Stimulated activated CD8-positive, alpha-beta memory T cell treated with anti-CD3 and anti-CD28 coated beads, Interleukin-4, amount 100 ng/mL, for 24 hours (primary cell): ENCODE measurements at regions not wholly inside any gene's neighbourhood (a gene's known extent, or its start where the extent isn't known, plus 50 kb on each side); places are given as distances from the start of the nearest gene placed in this dataset.

Source experiments
- DNase-seq: peaks from one replicate; pipeline ENCODE4 v3.0.0-alpha.2; 2020; ENCODE audit warnings: low read depth

DNA sequence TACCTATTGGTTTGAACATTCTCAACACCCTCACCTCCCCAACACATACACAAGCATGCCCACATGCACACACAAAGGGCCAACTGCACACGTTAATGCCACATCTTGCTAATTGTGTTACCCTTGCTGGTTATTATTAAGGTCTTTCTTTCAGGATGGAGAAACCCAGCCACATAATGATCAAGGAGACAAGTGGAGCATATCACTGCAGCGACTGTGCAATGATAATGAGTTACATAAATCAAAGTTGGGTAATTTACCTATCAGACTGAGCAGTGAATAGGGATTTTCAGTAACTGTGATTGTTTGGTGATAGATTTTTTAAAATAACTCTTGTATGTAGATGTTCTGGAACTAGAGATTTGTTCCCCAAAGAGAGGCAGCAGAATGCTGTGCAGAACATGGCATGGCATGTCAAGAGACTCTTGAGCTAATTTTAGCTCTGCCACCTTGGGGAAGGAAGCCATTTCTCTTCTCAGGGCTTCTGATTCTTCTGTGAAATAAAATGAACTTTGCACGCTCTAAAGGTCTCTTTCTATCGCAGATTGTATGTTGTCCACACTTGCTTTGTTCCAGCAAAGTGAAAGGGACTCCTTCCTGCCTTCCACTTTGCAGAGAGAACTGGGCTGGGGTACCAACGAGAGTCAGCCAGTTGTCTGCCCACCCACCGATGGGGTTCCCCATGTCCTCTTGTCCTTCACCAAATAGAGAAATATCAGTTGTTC lies 126.0 kb upstream of the CAMK1G start:
- DNase-seq = no peak

GRCh38 chr1:209458921-209459320 lies 124.6 kb upstream of the CAMK1G start:
- no peak for DNase-seq

DNA sequence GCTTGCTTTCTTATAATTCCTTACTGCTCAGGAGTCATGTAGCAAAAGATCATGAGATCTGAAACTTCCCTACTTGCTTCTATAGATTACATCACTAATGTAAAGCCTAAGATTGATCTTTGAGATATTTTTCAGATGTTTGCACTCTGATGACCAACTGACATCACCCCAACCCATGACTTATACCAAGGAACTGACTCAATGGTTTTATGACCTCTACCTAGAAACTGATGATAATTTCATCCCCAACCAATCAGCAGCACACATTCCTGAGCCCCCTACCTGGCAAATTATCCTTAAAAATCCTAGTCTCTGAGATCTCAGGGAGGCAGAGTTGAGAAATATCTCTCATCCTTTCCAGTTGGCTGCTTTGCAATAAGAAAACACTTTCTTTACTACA lies 122.3 kb upstream of the CAMK1G start:
- no peak for DNase-seq

DNA sequence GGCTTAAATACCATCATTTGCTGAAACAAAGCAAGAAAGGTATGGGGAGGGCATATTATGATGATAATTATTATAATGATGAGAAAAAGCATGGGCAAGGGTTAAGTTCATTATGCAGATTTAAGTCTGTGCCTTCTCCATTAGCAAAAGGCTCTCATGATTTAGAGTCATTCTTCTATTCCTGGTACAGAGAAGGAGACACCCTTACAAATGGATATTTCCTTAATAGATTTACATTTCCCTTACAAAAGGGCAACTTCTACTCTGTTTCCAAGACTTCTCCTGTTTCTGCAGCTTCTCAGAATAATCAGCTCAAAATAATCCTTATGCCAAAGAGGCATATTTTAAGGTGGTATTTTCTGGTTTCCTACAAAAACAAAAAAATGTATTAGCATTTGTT lies 121.1 kb upstream of the CAMK1G start:
- DNase-seq = no peak

- no peak for DNase-seq
Observed at GRCh38 chr1:209463441-209463840, 120.1 kb upstream of the CAMK1G start.

GRCh38 chr1:209473025-209473424 lies 110.5 kb upstream of the CAMK1G start:
- no peak for DNase-seq

- no peak for DNase-seq
Observed at GRCh38 chr1:209480345-209480744, 103.2 kb upstream of the CAMK1G start.

DNA sequence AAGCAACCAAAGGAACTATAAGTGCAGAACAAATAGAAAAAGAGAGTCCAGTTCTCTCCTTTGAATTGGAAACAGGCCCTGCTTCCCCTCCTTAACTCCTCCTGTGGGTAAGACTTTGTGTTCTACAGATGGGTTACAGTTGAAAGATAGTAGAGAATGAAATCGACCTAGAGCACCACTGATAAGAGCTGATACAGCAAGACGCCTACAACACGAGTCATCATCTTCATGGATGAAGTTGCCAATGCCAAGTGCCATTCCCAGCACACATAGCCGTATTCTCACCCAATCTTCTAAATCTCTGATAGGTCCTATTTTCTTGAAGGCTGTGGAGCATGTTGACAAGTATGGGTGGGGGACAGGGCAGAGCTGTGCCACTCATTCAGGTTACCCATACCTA lies 99.8 kb upstream of the CAMK1G start:
- no peak for DNase-seq

DNA sequence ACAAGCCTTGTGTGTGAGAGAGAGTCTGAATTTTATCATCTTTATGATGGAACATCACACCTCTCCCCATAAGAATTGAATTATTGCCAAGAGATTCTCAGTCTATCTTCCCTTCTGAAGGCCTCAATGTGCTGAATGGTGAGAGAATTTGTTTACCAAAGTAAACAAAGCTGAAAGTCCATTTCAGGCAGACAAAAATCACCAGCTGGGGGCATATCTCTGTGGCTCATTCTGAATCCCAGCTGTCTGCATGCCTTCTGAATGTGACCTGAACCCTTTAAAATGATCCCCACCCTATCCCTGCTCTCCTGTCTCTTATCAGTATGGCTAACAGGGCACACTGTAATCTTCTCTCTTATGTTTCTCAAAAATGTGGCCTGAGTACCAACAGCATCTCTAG lies 99.1 kb upstream of the CAMK1G start:
- DNase-seq = no peak

DNA sequence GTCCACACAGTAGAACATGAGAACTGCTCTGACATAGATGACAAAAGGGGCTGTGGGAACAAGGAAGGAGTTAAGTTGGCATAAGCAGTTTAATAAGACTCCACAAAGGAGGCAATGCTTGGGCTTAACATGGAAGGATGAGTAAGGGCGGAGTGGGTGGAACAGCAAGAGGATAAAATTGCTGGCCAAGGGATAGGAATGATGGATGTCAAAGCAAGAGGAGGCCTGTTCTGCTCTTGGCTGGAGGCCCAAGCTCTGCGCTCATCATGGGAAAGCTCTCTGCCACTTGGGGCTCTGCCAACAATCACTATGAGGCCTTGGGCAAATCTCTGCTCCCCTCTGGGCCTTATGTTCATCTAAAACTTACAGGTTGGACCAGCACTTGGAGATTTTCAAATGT lies 98.3 kb upstream of the CAMK1G start:
- no peak for DNase-seq

DNA sequence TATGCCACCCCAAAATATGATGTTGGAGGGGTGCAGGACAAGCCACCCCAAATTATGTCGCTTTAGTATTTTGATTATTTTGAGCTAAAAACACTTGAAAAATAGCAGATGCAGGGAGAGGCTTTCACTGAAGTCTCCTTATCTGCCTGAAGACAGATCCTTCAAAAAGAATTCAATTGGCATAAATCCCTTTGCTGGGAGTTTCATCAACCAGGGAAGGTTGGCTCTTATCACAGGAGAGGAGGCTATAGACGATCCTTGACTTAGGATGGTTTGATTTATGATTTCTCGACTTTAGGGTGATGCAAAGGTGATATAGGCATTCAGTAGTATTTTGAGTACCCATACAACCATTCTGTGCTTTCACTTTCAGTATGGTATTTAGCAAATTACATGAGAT lies 97.8 kb upstream of the CAMK1G start:
- no peak for DNase-seq

GRCh38 chr1:209486861-209487593 lies 96.5 kb upstream of the CAMK1G start:
- no peak for DNase-seq

GRCh38 chr1:209490013-209490412 lies 93.5 kb upstream of the CAMK1G start:
- no peak for DNase-seq

DNA sequence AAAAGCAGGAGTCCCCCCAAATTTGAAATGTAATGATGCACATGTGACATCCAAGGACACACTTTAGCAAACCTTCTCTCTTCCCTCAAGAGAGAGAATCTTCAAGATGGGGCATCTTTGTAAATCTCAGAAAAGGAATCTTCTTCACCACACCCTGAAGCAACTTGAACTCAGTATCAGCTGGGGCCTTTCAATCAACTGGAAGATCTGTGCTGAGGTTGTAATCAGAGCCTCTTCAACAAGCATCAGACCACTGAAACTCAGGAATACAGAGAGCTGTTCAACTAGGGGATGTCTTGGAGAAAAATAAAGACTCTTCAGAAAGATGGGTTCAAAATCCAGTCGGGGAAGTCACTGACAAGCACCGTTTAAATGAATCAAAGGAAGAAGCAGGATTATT lies 92.5 kb upstream of the CAMK1G start:
- no peak for DNase-seq

GRCh38 chr1:209491496-209491895 lies 92.0 kb upstream of the CAMK1G start:
- DNase-seq = no peak

- DNase-seq = no peak
Observed at GRCh38 chr1:209491897-209492296, 91.6 kb upstream of the CAMK1G start.

DNA sequence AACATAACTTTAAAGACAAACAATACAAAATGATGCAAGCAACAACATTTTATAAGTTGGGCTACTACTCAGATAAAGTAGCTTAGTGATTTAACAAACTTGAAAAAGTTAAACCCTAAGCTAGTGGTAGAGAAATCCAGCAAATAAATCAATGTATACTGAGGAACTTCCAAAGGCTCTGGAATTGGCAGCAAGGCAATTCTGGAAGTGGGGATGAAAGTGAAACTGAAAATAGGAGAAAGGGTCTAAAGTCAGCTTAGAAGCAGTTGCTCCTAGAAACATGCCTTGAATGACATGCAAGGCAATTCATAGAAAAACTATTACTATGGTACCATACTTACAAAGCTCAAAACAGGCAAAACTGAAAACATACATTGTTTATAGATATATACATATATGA lies 90.0 kb upstream of the CAMK1G start:
- no peak for DNase-seq

GRCh38 chr1:209497729-209498128 lies 85.8 kb upstream of the CAMK1G start:
- DNase-seq = no peak

GRCh38 chr1:209500993-209501392 lies 82.5 kb upstream of the CAMK1G start:
- DNase-seq = no peak

- DNase-seq = no peak
Observed at GRCh38 chr1:209503196-209503595, 80.3 kb upstream of the CAMK1G start.

- no peak for DNase-seq
Observed at GRCh38 chr1:209504571-209504970, 78.9 kb upstream of the CAMK1G start.

DNA sequence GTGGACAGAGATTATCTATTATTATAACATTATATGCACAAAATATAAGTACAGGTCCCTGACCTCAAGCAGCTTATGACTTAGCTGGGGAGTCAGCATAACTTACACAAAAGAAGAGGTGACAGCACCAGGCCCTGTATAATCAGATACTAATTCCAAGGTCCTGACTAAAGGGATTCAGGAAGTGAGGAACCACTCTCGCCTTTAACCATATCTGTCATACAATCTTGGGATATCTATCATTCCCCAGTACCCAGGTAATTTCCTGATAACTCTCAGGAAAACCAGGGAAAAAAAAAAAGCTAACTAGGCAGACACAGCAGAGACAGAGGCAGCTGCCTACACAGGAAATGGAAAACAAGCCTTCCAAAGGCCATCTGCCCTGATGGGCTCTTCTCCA lies 78.5 kb upstream of the CAMK1G start:
- DNase-seq = no peak

DNA sequence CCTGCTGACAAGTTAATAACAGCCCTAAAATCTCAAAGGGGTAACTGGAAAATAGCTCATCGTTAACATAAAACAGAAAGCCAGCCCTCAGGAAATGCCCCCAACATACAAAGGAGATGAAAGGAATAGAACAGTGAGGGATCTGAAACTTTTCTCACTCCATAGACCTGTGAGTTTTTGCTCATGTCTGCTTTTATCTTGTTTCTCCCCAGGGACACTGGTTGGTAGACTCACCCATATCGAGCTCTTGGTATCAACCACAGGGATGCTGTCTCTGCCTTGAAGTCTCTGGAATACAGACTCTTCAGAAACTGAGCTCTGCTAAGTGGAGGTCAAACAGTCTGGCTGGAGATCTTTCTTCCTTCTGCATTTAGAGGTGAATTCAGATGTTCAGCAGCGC lies 77.4 kb upstream of the CAMK1G start:
- DNase-seq = no peak

- DNase-seq = no peak
Observed at GRCh38 chr1:209509039-209509438, 74.5 kb upstream of the CAMK1G start.
